ENCODE measurements at regions not wholly inside any gene's neighbourhood (a gene's known extent, or its start where the extent isn't known, plus 50 kb on each side); places are given as distances from the start of the nearest gene placed in this dataset.
"Not testable (repeated sequence)": the region's sequence is repeated elsewhere in the genome, so short reads cannot be mapped to it uniquely, and the experiment has no call there.

DNA sequence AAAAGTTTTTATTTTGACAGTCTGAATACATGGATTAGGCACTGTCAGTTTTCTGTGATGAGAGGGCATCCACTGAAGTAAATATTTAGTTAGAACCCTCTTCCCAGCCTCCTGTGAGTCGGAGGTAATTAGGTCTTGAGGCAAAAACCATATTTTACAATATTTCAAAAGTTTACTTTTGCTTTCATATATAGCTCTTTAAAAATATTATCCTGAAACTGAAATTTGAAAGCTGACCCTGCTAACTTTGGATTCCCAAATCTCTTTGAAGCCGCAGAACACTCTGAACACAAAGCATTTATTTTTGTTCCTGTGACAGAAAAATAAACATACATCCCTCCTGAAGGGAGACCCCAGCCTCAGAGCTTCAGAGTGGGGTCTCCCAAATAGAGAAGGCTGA lies 317.4 kb downstream of the KIF20B start:
- peaks cover 5% of the 10 kb centered on the region for H3K9me3 Mint-ChIP-seq
- H3K27ac Mint-ChIP-seq (ENCODE audit: unreplicated experiment) = no peak overlapping the region
- peaks cover 3% of the 10 kb centered on the region for H3K27me3 Mint-ChIP-seq (ENCODE audit: low read depth)
- no peak overlapping the region for H3K4me3 Mint-ChIP-seq
- DNase-seq (ENCODE audit: low read depth, low spot score) = no peak
- H3K4me1 Mint-ChIP-seq = no peaks in the 10 kb centered on the region
- no peaks in the 10 kb centered on the region for H3K36me3 Mint-ChIP-seq (ENCODE audit: low read depth)
- TF ChIP-seq, protein P1, sequence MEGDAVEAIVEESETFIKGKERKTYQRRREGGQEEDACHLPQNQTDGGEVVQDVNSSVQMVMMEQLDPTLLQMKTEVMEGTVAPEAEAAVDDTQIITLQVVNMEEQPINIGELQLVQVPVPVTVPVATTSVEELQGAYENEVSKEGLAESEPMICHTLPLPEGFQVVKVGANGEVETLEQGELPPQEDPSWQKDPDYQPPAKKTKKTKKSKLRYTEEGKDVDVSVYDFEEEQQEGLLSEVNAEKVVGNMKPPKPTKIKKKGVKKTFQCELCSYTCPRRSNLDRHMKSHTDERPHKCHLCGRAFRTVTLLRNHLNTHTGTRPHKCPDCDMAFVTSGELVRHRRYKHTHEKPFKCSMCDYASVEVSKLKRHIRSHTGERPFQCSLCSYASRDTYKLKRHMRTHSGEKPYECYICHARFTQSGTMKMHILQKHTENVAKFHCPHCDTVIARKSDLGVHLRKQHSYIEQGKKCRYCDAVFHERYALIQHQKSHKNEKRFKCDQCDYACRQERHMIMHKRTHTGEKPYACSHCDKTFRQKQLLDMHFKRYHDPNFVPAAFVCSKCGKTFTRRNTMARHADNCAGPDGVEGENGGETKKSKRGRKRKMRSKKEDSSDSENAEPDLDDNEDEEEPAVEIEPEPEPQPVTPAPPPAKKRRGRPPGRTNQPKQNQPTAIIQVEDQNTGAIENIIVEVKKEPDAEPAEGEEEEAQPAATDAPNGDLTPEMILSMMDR (conservative IDR thresholded peaks at IDR 0.05) = no peak

DNA sequence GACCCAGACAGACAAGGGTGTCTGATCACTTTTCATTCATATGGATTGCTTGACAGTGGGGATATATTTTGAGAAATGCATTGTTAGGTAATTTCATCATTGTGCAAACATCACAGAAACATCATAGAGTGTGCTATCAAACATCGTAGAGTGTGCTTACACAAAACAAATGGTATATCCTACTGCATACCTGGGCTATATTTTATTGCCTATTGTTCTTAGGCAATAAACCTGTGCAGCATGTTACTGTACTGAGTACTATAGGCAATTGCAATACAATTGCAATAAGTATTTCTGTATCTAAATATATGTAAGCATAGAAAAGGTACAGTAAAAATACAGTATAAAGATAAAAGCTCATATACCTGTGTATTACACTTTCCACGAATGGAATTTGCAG lies 319.1 kb downstream of the KIF20B start:
- TF ChIP-seq, protein P1 (conservative IDR thresholded peaks at IDR 0.05) = no peak
- Mint-ChIP-seq H3K27me3 (ENCODE audit: low read depth) (peaks cover 3% of the 10 kb centered on the region), H3K9me3 (peaks cover 5% of the 10 kb centered on the region), H3K4me3 (no peak overlapping the region), H3K36me3 (ENCODE audit: low read depth) (no peaks in the 10 kb centered on the region), H3K4me1 (peaks cover 4% of the 10 kb centered on the region), H3K27ac (ENCODE audit: unreplicated experiment) (no peak overlapping the region)
- DNase-seq (ENCODE audit: low read depth, low spot score) = no peak

DNA sequence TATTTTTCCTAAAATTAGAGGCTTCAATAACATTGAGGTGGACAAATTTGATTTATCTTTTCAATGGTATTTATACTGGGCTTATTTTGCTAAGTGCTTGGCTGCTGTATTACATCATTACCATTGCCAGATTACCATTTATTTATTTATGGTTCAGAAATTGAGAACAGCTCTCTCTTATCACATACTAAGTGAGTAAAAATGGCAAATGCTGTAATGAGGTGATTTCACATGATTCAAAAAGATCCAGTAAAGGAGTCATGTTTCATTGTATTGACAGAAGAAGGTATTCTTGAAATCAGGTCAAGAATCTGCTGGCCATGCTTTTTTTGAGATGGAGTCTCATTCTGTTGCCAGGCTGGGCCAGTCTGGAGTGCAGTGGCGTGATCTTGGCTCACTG lies 322.6 kb downstream of the KIF20B start:
- H3K9me3 Mint-ChIP-seq = no peaks in the 10 kb centered on the region
- H3K4me3 Mint-ChIP-seq = no peak overlapping the region
- DNase-seq (ENCODE audit: low read depth, low spot score) = no peak
- peaks cover 6% of the 10 kb centered on the region for H3K4me1 Mint-ChIP-seq
- H3K27me3 Mint-ChIP-seq (ENCODE audit: low read depth) = peaks cover 3% of the 10 kb centered on the region
- no peak overlapping the region for H3K27ac Mint-ChIP-seq (ENCODE audit: unreplicated experiment)
- no peaks in the 10 kb centered on the region for H3K36me3 Mint-ChIP-seq (ENCODE audit: low read depth)
- TF ChIP-seq, protein P1 (conservative IDR thresholded peaks at IDR 0.05) = no peak

- H3K9me3 Mint-ChIP-seq = peaks cover 8% of the 10 kb centered on the region
- TF ChIP-seq, protein P1 (conservative IDR thresholded peaks at IDR 0.05) = no peak
- H3K4me3 Mint-ChIP-seq = no peak overlapping the region
- H3K36me3 Mint-ChIP-seq (ENCODE audit: low read depth) = no peaks in the 10 kb centered on the region
- H3K4me1 Mint-ChIP-seq = peaks cover 6% of the 10 kb centered on the region
- no peak for DNase-seq (ENCODE audit: low read depth, low spot score)
- peaks cover 4% of the 10 kb centered on the region for H3K27me3 Mint-ChIP-seq (ENCODE audit: low read depth)
- no peak overlapping the region for H3K27ac Mint-ChIP-seq (ENCODE audit: unreplicated experiment)
Observed at GRCh38 chr10:90028312-90028711, 326.9 kb downstream of the KIF20B start.

DNA sequence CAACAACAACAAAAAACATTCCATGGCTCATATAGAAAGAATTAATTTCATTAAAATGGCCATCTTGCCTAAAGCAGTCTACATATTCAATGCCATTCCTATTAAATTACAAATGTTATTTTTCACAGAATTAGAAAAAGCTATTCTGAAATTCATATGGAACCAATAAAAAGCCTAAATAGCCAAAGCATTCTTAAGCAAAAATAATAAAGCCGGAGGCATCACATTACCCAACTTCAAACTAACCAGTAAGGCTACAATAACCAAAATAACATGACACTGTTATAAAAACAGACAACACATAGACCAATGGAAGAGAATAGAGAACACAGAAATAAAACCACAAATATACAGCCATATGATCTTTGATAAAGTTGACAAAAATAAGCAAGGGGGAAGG lies 330.4 kb downstream of the KIF20B start:
- TF ChIP-seq, protein P1 (conservative IDR thresholded peaks at IDR 0.05) = no peak
- no peak overlapping the region for H3K27ac Mint-ChIP-seq (ENCODE audit: unreplicated experiment)
- peaks cover 8% of the 10 kb centered on the region for H3K9me3 Mint-ChIP-seq
- H3K36me3 Mint-ChIP-seq (ENCODE audit: low read depth) = no peaks in the 10 kb centered on the region
- H3K4me3 Mint-ChIP-seq = no peak overlapping the region
- H3K4me1 Mint-ChIP-seq = no peaks in the 10 kb centered on the region
- DNase-seq (ENCODE audit: low read depth, low spot score) = no peak
- H3K27me3 Mint-ChIP-seq (ENCODE audit: low read depth) = peaks cover 4% of the 10 kb centered on the region

- DNase-seq (ENCODE audit: low read depth, low spot score) = no peak
Observed at GRCh38 chr10:90032519-90032918, 331.1 kb downstream of the KIF20B start.

GRCh38 chr10:90034862-90035261 lies 333.5 kb downstream of the KIF20B start:
- not testable (repeated sequence) for H3K36me3 Mint-ChIP-seq (ENCODE audit: low read depth)

More at GRCh38 chr10:90032519-90032918, 331.1 kb downstream of the KIF20B start:
- Mint-ChIP-seq H3K27ac (ENCODE audit: unreplicated experiment) (no peak overlapping the region), H3K9me3 (peaks cover 8% of the 10 kb centered on the region), H3K4me1 (no peaks in the 10 kb centered on the region), H3K36me3 (ENCODE audit: low read depth) (no peaks in the 10 kb centered on the region), H3K4me3 (no peak overlapping the region), H3K27me3 (ENCODE audit: low read depth) (peaks cover 4% of the 10 kb centered on the region)
- TF ChIP-seq, protein P1 (conservative IDR thresholded peaks at IDR 0.05) = no peak

More at GRCh38 chr10:90034862-90035261, 333.5 kb downstream of the KIF20B start:
- not testable (repeated sequence) for H3K27ac Mint-ChIP-seq (ENCODE audit: unreplicated experiment); H3K27me3 Mint-ChIP-seq (ENCODE audit: low read depth); H3K4me3 Mint-ChIP-seq; H3K4me1 Mint-ChIP-seq; DNase-seq (ENCODE audit: low read depth, low spot score); H3K9me3 Mint-ChIP-seq

Measured in neural crest cell (in vitro differentiated cells).